NCI-H187 (cell line): ENCODE measurements at regions not wholly inside any gene's neighbourhood (a gene's known extent, or its start where the extent isn't known, plus 50 kb on each side); places are given as distances from the start of the nearest gene placed in this dataset.
A peak's percentile ranks its signal among the peaks of the same experiment; 100 is the strongest.
"Not testable (repeated sequence)": the region's sequence is repeated elsewhere in the genome, so short reads cannot be mapped to it uniquely, and the experiment has no call there.

Experiments
- DNase-seq, 2 experiments: peaks; one replicate each; lab custom pipeline; 2025; lab: John Stamatoyannopoulos, UW

- peak; percentile 49 to 84 for DNase-seq
Observed at GRCh38 chr6:40882323-40882997, 156.6 kb downstream of the UNC5CL start.

- no peak for DNase-seq
Observed at GRCh38 chr6:40881501-40881900, 157.5 kb downstream of the UNC5CL start.

GRCh38 chr6:40880906-40881305, 158.1 kb downstream of the UNC5CL start:
- DNase-seq, result no peak

- no peak for DNase-seq
Observed at GRCh38 chr6:40879169-40879568, 159.9 kb downstream of the UNC5CL start.

GRCh38 chr6:40877362-40877761, 161.7 kb downstream of the UNC5CL start:
- DNase-seq, result no peak

GRCh38 chr6:40876336-40876735, 162.7 kb downstream of the UNC5CL start:
- DNase-seq, result no peak

GRCh38 chr6:40874495-40874894, 164.5 kb downstream of the UNC5CL start:
- no peak for DNase-seq

- no peak for DNase-seq
Observed at GRCh38 chr6:40871424-40871823, 167.6 kb downstream of the UNC5CL start.

GRCh38 chr6:40868089-40868865, 170.7 kb downstream of the UNC5CL start:
- not testable (repeated sequence) for DNase-seq

GRCh38 chr6:40867527-40867926, 171.5 kb downstream of the UNC5CL start:
- DNase-seq, result not testable (repeated sequence)

- not testable (repeated sequence) for DNase-seq
Observed at GRCh38 chr6:40865259-40865658, 173.8 kb downstream of the UNC5CL start.

GRCh38 chr6:40860443-40860842, 178.6 kb downstream of the UNC5CL start:
- no peak for DNase-seq

- DNase-seq, result no peak
Observed at GRCh38 chr6:40856271-40856670, 182.8 kb downstream of the UNC5CL start.

GRCh38 chr6:40855168-40855880, 183.7 kb downstream of the UNC5CL start:
- no peak for DNase-seq

- DNase-seq, result no peak
Observed at GRCh38 chr6:40854592-40854991, 184.4 kb downstream of the UNC5CL start.

- no peak for DNase-seq
Observed at GRCh38 chr6:40852779-40853373, 186.1 kb downstream of the UNC5CL start.

- DNase-seq, result no peak
Observed at GRCh38 chr6:40849546-40849945, 189.5 kb downstream of the UNC5CL start.

- DNase-seq, result no peak
Observed at GRCh38 chr6:40848868-40849514, 190.0 kb downstream of the UNC5CL start.

- no peak for DNase-seq
Observed at GRCh38 chr6:40848038-40848437, 191.0 kb downstream of the UNC5CL start.

GRCh38 chr6:40845553-40845952, 193.5 kb downstream of the UNC5CL start:
- DNase-seq, result peak in 1 of 2 experiments; percentile 10

GRCh38 chr6:40844246-40844645, 194.8 kb downstream of the UNC5CL start:
- DNase-seq, result no peak

- no peak for DNase-seq
Observed at GRCh38 chr6:40841721-40842120, 197.3 kb downstream of the UNC5CL start.
